HG03521 (cell line): ENCODE measurements at regions not wholly inside any gene's neighbourhood (a gene's known extent, or its start where the extent isn't known, plus 50 kb on each side); places are given as distances from the start of the nearest gene placed in this dataset.
"Not testable (repeated sequence)": the region's sequence is repeated elsewhere in the genome, so short reads cannot be mapped to it uniquely, and the experiment has no call there.

Source experiments
- ATAC-seq: cut with Tn5 transposase; IDR thresholded peaks from one replicate; pipeline ENCODE4 v1.9.1; 2021; ENCODE audit warnings: mild to moderate bottlenecking, moderate library complexity; ENCODE audit not compliant: unreplicated experiment

- no peak for ATAC-seq
These were observed 230.2 kb upstream of the SSTR1 start for GRCh38 chr14:37977481-37977880.

- no peak for ATAC-seq
These were observed 221.8 kb upstream of the SSTR1 start for GRCh38 chr14:37985826-37986470.

- no peak for ATAC-seq
These were observed 219.2 kb upstream of the SSTR1 start for GRCh38 chr14:37988472-37988871.

- no peak for ATAC-seq
These were observed 216.7 kb upstream of the SSTR1 start for GRCh38 chr14:37991027-37991426.

- ATAC-seq, result no peak
These were observed 215.2 kb upstream of the SSTR1 start for GRCh38 chr14:37992499-37992898.

- no peak for ATAC-seq
These were observed 212.8 kb upstream of the SSTR1 start for GRCh38 chr14:37994846-37995372.

- ATAC-seq, result no peak
These were observed 210.7 kb upstream of the SSTR1 start for GRCh38 chr14:37997017-37997416.

GRCh38 chr14:38000340-38000739 is 207.4 kb upstream of the SSTR1 start:
- no peak for ATAC-seq

GRCh38 chr14:38001501-38001900 is 206.2 kb upstream of the SSTR1 start:
- no peak for ATAC-seq

GRCh38 chr14:38003746-38004609 is 203.7 kb upstream of the SSTR1 start:
- no peak for ATAC-seq

- ATAC-seq, result no peak
These were observed 203.2 kb upstream of the SSTR1 start for GRCh38 chr14:38004610-38004879.

- ATAC-seq, result not testable (repeated sequence)
These were observed 196.5 kb upstream of the SSTR1 start for GRCh38 chr14:38011156-38011555.

- ATAC-seq, result no peak
These were observed 195.6 kb upstream of the SSTR1 start for GRCh38 chr14:38012056-38012455.

GRCh38 chr14:38016497-38016896 is 191.2 kb upstream of the SSTR1 start:
- ATAC-seq, result no peak

GRCh38 chr14:38021861-38022260 is 185.8 kb upstream of the SSTR1 start:
- no peak for ATAC-seq

GRCh38 chr14:38022775-38023174 is 184.9 kb upstream of the SSTR1 start:
- ATAC-seq, result no peak

- ATAC-seq, result no peak
These were observed 169.5 kb upstream of the SSTR1 start for GRCh38 chr14:38038171-38038570.

GRCh38 chr14:38038986-38039385 is 168.7 kb upstream of the SSTR1 start:
- ATAC-seq, result no peak

- no peak for ATAC-seq
These were observed 168.2 kb upstream of the SSTR1 start for GRCh38 chr14:38039496-38039895.

- no peak for ATAC-seq
These were observed 167.3 kb upstream of the SSTR1 start for GRCh38 chr14:38040411-38040810.

GRCh38 chr14:38042322-38042721 is 165.4 kb upstream of the SSTR1 start:
- no peak for ATAC-seq

GRCh38 chr14:38044710-38045109 is 163.0 kb upstream of the SSTR1 start:
- no peak for ATAC-seq
